Vagina (tissue), 2 donors: ENCODE measurements at regions not wholly inside any gene's neighbourhood (a gene's known extent, or its start where the extent isn't known, plus 50 kb on each side); places are given as distances from the start of the nearest gene placed in this dataset.
"Not testable (repeated sequence)": the region's sequence is repeated elsewhere in the genome, so short reads cannot be mapped to it uniquely, and the experiment has no call there.

ENCODE experiments used
- CTCF ChIP-seq, 3 experiments: fragments of 450-650 bp in 2 of 3; fragments of 200-600 bp in 1 of 3; sonication (generic) in 1 of 3; IDR thresholded peaks; one replicate each; pipeline ENCODE4 v1.5.1; 2017 to 2019; ENCODE audit warnings: antibody characterized with exemption in 3 of 3, mild to moderate bottlenecking in 2 of 3, moderate library complexity in 2 of 3
- POLR2AphosphoS5 ChIP-seq, 2 donors: sonication (generic); formaldehyde crosslinking; IDR thresholded peaks; one replicate each; pipeline ENCODE4 v1.9.0; 2017; ENCODE audit warnings: antibody characterized with exemption in 2 of 2, mild to moderate bottlenecking in 2 of 2, low read depth in 1 of 2; ENCODE audit not compliant: insufficient read depth in 1 of 2

- not testable (repeated sequence) for TF ChIP-seq CTCF (IDR thresholded peaks at IDR 0.05); POLR2AphosphoS5 (IDR thresholded peaks at IDR 0.05; ENCODE audit: insufficient read depth in 1 of 2, low read depth in 1 of 2)
These were observed 184.7 kb downstream of the C9orf152 start for GRCh38 chr9:110023221-110023620.
